GM12878 (cell line): ENCODE measurements at regions not wholly inside any gene's neighbourhood (a gene's known extent, or its start where the extent isn't known, plus 50 kb on each side); places are given as distances from the start of the nearest gene placed in this dataset.

Experiments
- ATAC-seq: fragments of 200-7000 bp; cut with Tn5 transposase; 3 replicates; pipeline ENCODE4 v1.9.1; 2020; ENCODE audit warnings: mild to moderate bottlenecking, moderate library complexity
- BruUV-seq: library from RNA; stranded (reverse); fragments of 400-500 nt; replicated peaks from 2 replicates; lab custom pipeline; 2021; lab: Mats Ljungman, UMichigan
- CTCF ChIA-PET: fragments of 300-600 bp; sonication (Branson Sonifier 250); formaldehyde crosslinking; extraction: SDS; loops from one replicate; lab custom pipeline; 2021; ENCODE audit warnings: inconsistent platforms; lab: Yijun Ruan, JAX
- POLR2A ChIA-PET: fragments of 350-600 bp; formaldehyde crosslinking; extraction: SDS; loops from one replicate; lab custom pipeline; 2021; ENCODE audit warnings: inconsistent platforms; lab: Charles Lee
- RAD21 ChIA-PET: fragments of 300-600 bp; sonication (Branson Sonifier 250); formaldehyde crosslinking; loops from one replicate; lab custom pipeline; 2023; ENCODE audit warnings: antibody characterized with exemption; ENCODE audit not compliant: unreplicated experiment; lab: Charles Lee
- SMC1A ChIA-PET: fragments of 300-600 bp; sonication (Branson Sonifier 250); formaldehyde crosslinking; loops from one replicate; lab custom pipeline; 2023; ENCODE audit not compliant: unreplicated experiment, uncharacterized antibody; lab: Charles Lee
- DNase-seq: peaks from one replicate; pipeline ENCODE4 v3.0.0-alpha.2; 2011; ENCODE audit warnings: low read depth, low spot score
- FAIRE-seq: peaks from 3 replicates; lab custom pipeline; 2011; peaks lifted over from hg19 to GRCh38; lab: Jason Lieb, UNC
- H2AFZ ChIP-seq: 2 replicates; pipeline ENCODE4 v1.6.0; 2011; ENCODE audit warnings: low read depth, low read length, control low read depth; ENCODE audit not compliant: control insufficient read depth
- H3K27ac ChIP-seq: 2 replicates; pipeline ENCODE4 v1.5.1; 2011; ENCODE audit warnings: control low read depth; ENCODE audit not compliant: control insufficient read depth, insufficient read depth
- H3K27me3 ChIP-seq, 2 experiments: replicated peaks in 1 of 2; 2 replicates each; pipeline versions ENCODE4 v1.6.0 to v1.6.1; 2011; ENCODE audit warnings: low read length in 1 of 2; ENCODE audit not compliant: control insufficient read depth in 2 of 2, insufficient read depth in 2 of 2
- H3K36me3 ChIP-seq, 2 experiments: 2 replicates each; pipeline ENCODE4 v1.5.1; 2011; ENCODE audit warnings: low read length in 1 of 2; ENCODE audit not compliant: control insufficient read depth in 2 of 2, insufficient read depth in 2 of 2
- H3K4me1 ChIP-seq: 2 replicates; pipeline ENCODE4 v1.6.1; 2011; ENCODE audit warnings: mild to moderate bottlenecking, low read length, moderate library complexity, mixed read lengths; ENCODE audit not compliant: control insufficient read depth, insufficient read depth
- H3K4me2 ChIP-seq: 2 replicates; pipeline ENCODE4 v1.6.0; 2011; ENCODE audit warnings: control low read depth; ENCODE audit not compliant: control insufficient read depth, insufficient read depth
- H3K4me3 ChIP-seq: fragments of 200-600 bp; sonication (generic); 2 replicates; pipeline ENCODE4 v1.5.1; 2016
- H3K79me2 ChIP-seq: 2 replicates; pipeline ENCODE4 v1.6.0; 2011; ENCODE audit warnings: low read length; ENCODE audit not compliant: control insufficient read depth, insufficient read depth
- H3K9ac ChIP-seq: 2 replicates; pipeline ENCODE4 v1.8.0; 2011; ENCODE audit warnings: low read length, control low read depth, mixed read lengths; ENCODE audit not compliant: control insufficient read depth, insufficient read depth
- H3K9me3 ChIP-seq: replicated peaks from 3 replicates; pipeline ENCODE4 v1.5.1; 2011; ENCODE audit warnings: mild to moderate bottlenecking, low read length; ENCODE audit not compliant: control insufficient read depth, insufficient read depth
- H4K20me1 ChIP-seq: 2 replicates; pipeline ENCODE4 v1.6.0; 2011; ENCODE audit not compliant: control insufficient read depth, insufficient read depth
- CHD1 ChIP-seq: IDR thresholded peaks from 2 replicates; pipeline ENCODE4 v1.6.1; 2012; ENCODE audit warnings: low read depth, low read length, improper control_type of control experiment
- HDAC2 ChIP-seq: fragments of 200-600 bp; sonication (generic); IDR thresholded peaks from 2 replicates; pipeline ENCODE4 v1.6.1; 2017
- IKZF1 ChIP-seq: fragments of 450-650 bp; conservative IDR thresholded peaks from 2 replicates; pipeline ENCODE4 v1.6.1; 2017; ENCODE audit warnings: antibody characterized with exemption, mild to moderate bottlenecking
- KDM1A ChIP-seq: fragments of 200-600 bp; sonication (generic); IDR thresholded peaks from 2 replicates; pipeline ENCODE4 v1.6.1; 2016; ENCODE audit warnings: borderline replicate concordance
- RCOR1 ChIP-seq: conservative IDR thresholded peaks from 2 replicates; pipeline ENCODE4 v1.6.1; 2012; ENCODE audit warnings: low read depth, low read length, improper control_type of control experiment
- RFX5 ChIP-seq: IDR thresholded peaks from 2 replicates; pipeline ENCODE4 v1.6.1; 2011; ENCODE audit warnings: low read depth, low read length, improper control_type of control experiment
- RUNX3 ChIP-seq: IDR thresholded peaks from 2 replicates; pipeline ENCODE4 v1.6.1; 2012; ENCODE audit warnings: low read length, inconsistent platforms
- SMC3 ChIP-seq: IDR thresholded peaks from 2 replicates; pipeline ENCODE4 v1.6.1; 2011; ENCODE audit warnings: low read length, improper control_type of control experiment, borderline replicate concordance
- ZBTB40 ChIP-seq: fragments of 450-650 bp; IDR thresholded peaks from 2 replicates; pipeline ENCODE4 v1.6.1; 2016; ENCODE audit warnings: mild to moderate bottlenecking, moderate library complexity, borderline replicate concordance
- ZNF217 ChIP-seq: fragments of 450-650 bp; IDR thresholded peaks from 2 replicates; pipeline ENCODE4 v1.6.1; 2017; ENCODE audit warnings: antibody characterized with exemption, mild to moderate bottlenecking
- ZZZ3 ChIP-seq: IDR thresholded peaks from 2 replicates; pipeline ENCODE4 v1.6.1; 2011; ENCODE audit warnings: low read depth; ENCODE audit not compliant: control insufficient read depth, insufficient read length
- WGBS: methylation state at CpG from one replicate; pipeline ENCODE4 v1.1.6; 2016; ENCODE audit warnings: low lambda C conversion rate; ENCODE audit not compliant: insufficient replicate concordance, insufficient coverage; ENCODE audit errors: missing lambda C conversion rate; 5-methylcytosine and 5-hydroxymethylcytosine counted together
- in situ Hi-C: fragments of 300-500 bp; cut with MboI; formaldehyde crosslinking; loops from 9 replicates; pipeline ENCODE4 v1.14.3; 2018; ENCODE audit warnings: mixed read lengths
- intact Hi-C: fragments of 100-400 bp; cut with micrococcal nuclease; formaldehyde crosslinking; loops from one replicate; pipeline ENCODE4 v1.14.2; 2022; ENCODE audit not compliant: unreplicated experiment
- TF ChIP-seq, protein P1 (sequence below): IDR thresholded peaks from 2 replicates; pipeline ENCODE4 v1.6.1; 2011; ENCODE audit warnings: low read depth, mild to moderate bottlenecking, low read length, moderate library complexity, borderline replicate concordance; ENCODE audit errors: extremely low read depth
- TF ChIP-seq, protein P2 (sequence below): fragments of 450-650 bp; IDR thresholded peaks from 2 replicates; pipeline ENCODE4 v1.6.1; 2017; ENCODE audit warnings: antibody characterized with exemption, mild to moderate bottlenecking, moderate library complexity
- TF ChIP-seq, protein P3 (sequence below): fragments of 450-650 bp; conservative IDR thresholded peaks from 2 replicates; pipeline ENCODE4 v1.6.1; 2017; ENCODE audit warnings: mild to moderate bottlenecking, moderate library complexity

DNA sequence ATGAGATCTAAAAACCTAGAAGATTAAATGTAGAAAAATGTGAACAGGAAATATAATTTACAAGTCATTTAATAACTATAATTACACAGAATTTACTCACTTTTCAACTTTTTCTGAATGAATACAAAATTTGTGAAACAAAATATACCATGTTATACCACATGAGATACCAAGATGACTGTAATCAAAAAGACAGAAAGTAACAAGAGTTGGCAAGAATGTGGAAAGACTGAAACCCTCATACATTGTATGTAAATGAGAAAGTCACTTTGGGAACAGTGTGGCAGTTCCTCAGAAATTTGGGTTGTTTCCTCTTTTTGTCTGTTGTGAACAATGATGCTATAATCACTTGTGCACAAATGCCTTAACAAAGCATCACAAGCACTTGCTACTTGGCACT, 145.4 kb upstream of the ZNF804A start (continued):
- TF ChIP-seq ZNF217 (0 out of 2 replicates have a peak, but pooled peaks have one; percentile 48), RUNX3 (peak; percentile 20; the same call in 1 of the 2 replicates)

DNA sequence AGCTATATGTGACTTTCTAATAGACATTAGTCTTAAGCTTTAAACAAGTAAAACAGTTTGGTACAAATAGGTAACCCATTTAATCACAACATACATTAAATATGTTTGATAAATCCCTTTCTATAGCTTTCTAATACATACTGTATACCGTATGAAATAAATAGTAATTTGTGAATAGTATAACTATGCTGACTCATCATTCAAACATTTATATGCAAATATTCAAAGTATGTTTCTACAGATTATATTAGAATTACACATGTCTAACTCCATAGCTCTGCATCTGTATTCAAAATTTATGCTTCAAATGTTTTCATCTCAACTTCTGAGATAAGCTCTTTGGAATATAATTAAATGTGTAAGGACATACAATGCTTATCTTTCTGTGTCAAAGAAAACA, 142.7 kb upstream of the ZNF804A start:
- CTCF ChIA-PET: interaction anchor here (1.9 kb wide), 1 partner anchor 10 kb away, joined by 5 read pairs; no protein-coding TSS in a partner anchor
- TF ChIP-seq RFX5: no peak
- no peak for TF ChIP-seq RCOR1
- TF ChIP-seq, protein P1, sequence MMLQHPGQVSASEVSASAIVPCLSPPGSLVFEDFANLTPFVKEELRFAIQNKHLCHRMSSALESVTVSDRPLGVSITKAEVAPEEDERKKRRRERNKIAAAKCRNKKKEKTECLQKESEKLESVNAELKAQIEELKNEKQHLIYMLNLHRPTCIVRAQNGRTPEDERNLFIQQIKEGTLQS: no peak
- TF ChIP-seq KDM1A: no peak
- no peak for TF ChIP-seq HDAC2
- no peak for TF ChIP-seq CHD1
- TF ChIP-seq IKZF1: no peak
- TF ChIP-seq SMC3: no peak
- TF ChIP-seq, protein P2, sequence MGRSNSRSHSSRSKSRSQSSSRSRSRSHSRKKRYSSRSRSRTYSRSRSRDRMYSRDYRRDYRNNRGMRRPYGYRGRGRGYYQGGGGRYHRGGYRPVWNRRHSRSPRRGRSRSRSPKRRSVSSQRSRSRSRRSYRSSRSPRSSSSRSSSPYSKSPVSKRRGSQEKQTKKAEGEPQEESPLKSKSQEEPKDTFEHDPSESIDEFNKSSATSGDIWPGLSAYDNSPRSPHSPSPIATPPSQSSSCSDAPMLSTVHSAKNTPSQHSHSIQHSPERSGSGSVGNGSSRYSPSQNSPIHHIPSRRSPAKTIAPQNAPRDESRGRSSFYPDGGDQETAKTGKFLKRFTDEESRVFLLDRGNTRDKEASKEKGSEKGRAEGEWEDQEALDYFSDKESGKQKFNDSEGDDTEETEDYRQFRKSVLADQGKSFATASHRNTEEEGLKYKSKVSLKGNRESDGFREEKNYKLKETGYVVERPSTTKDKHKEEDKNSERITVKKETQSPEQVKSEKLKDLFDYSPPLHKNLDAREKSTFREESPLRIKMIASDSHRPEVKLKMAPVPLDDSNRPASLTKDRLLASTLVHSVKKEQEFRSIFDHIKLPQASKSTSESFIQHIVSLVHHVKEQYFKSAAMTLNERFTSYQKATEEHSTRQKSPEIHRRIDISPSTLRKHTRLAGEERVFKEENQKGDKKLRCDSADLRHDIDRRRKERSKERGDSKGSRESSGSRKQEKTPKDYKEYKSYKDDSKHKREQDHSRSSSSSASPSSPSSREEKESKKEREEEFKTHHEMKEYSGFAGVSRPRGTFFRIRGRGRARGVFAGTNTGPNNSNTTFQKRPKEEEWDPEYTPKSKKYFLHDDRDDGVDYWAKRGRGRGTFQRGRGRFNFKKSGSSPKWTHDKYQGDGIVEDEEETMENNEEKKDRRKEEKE: no peak
- no peak for TF ChIP-seq ZZZ3
- TF ChIP-seq, protein P3, sequence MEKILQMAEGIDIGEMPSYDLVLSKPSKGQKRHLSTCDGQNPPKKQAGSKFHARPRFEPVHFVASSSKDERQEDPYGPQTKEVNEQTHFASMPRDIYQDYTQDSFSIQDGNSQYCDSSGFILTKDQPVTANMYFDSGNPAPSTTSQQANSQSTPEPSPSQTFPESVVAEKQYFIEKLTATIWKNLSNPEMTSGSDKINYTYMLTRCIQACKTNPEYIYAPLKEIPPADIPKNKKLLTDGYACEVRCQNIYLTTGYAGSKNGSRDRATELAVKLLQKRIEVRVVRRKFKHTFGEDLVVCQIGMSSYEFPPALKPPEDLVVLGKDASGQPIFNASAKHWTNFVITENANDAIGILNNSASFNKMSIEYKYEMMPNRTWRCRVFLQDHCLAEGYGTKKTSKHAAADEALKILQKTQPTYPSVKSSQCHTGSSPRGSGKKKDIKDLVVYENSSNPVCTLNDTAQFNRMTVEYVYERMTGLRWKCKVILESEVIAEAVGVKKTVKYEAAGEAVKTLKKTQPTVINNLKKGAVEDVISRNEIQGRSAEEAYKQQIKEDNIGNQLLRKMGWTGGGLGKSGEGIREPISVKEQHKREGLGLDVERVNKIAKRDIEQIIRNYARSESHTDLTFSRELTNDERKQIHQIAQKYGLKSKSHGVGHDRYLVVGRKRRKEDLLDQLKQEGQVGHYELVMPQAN: no peak
- TF ChIP-seq ZBTB40: no peak

More for the DNA sequence above, 142.7 kb upstream of the ZNF804A start:
- Histone ChIP-seq H2AFZ (no peak overlapping the region), H3K36me3 (no peaks in the 10 kb centered on the region), H3K27ac (no peak overlapping the region), H3K79me2 (no peaks in the 10 kb centered on the region), H3K9ac (no peak overlapping the region), H3K4me1 (peaks cover 14% of the 10 kb centered on the region), H4K20me1 (no peaks in the 10 kb centered on the region), H3K4me3 (no peak overlapping the region), H3K27me3 (no peaks in the 10 kb centered on the region), H3K9me3 (no peaks in the 10 kb centered on the region; the same call in 1 of the 3 replicates), H3K4me2 (no peak overlapping the region)
- ChIA-PET RAD21 (interaction anchor here (0.9 to 1.3 kb wide), 3 partner anchors 10 to 138 kb away, joined by 3 to 4 read pairs (median 3); no protein-coding TSS in a partner anchor), SMC1A (interaction anchor here (1.0 to 1.6 kb wide), 6 partner anchors 9 to 41 kb away, joined by 3 to 5 read pairs (median 4); no protein-coding TSS in a partner anchor), POLR2A (interaction anchor here (0.5 kb wide), 1 partner anchor 34 kb away, joined by 4 read pairs; no protein-coding TSS in a partner anchor)
- in situ Hi-C loops (no loop called here), intact Hi-C loops (no loop called here)
- BruUV-seq: no TSS peak
- FAIRE-seq (no peak), DNase-seq (no peak), ATAC-seq (no peak)
- 43% methylated on average over 1 of the region's 1 CpG for WGBS
